ENCODE measurements at regions not wholly inside any gene's neighbourhood (a gene's known extent, or its start where the extent isn't known, plus 50 kb on each side); places are given as distances from the start of the nearest gene placed in this dataset.

DNA sequence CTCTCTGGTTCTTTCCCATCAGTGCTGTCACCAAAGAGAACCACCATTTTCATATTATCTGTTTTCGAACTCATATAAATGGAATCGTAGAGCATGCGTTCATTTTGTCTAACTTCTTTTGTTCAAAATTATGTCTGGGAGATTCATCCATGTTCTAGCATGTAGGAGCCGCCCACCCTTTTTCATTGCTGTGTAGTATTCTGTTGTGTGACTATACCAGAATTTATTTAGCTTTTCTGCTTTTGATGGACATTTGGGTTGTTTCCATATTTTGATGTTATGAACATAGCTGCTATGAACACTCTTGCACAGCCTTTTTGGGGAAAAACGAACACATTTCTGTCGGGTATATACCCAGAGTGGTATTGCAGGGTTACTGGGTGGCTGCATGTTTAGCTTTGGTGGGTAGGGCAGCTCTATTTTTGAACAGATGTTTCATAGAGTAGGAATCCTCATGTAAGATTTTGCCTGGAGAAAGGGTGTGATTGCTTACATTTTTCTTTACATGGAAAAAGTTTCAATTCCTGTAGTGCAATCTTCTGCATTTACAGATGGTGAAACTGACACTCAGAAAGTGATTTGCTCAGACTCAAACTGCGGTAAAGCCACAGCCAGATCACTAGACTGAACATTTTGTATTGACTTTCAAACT lies 100.2 kb upstream of the IL12B start:
- TF ChIP-seq, protein P1, sequence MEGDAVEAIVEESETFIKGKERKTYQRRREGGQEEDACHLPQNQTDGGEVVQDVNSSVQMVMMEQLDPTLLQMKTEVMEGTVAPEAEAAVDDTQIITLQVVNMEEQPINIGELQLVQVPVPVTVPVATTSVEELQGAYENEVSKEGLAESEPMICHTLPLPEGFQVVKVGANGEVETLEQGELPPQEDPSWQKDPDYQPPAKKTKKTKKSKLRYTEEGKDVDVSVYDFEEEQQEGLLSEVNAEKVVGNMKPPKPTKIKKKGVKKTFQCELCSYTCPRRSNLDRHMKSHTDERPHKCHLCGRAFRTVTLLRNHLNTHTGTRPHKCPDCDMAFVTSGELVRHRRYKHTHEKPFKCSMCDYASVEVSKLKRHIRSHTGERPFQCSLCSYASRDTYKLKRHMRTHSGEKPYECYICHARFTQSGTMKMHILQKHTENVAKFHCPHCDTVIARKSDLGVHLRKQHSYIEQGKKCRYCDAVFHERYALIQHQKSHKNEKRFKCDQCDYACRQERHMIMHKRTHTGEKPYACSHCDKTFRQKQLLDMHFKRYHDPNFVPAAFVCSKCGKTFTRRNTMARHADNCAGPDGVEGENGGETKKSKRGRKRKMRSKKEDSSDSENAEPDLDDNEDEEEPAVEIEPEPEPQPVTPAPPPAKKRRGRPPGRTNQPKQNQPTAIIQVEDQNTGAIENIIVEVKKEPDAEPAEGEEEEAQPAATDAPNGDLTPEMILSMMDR (IDR thresholded peaks at IDR 0.05; ENCODE audit: low read length, missing control alignments): no peak
- no peak overlapping the region for H3K4me3 ChIP-seq (replicated peaks; ENCODE audit: low read depth, low read length)
- DNase-seq (ENCODE audit: low read depth): no peak

DNA sequence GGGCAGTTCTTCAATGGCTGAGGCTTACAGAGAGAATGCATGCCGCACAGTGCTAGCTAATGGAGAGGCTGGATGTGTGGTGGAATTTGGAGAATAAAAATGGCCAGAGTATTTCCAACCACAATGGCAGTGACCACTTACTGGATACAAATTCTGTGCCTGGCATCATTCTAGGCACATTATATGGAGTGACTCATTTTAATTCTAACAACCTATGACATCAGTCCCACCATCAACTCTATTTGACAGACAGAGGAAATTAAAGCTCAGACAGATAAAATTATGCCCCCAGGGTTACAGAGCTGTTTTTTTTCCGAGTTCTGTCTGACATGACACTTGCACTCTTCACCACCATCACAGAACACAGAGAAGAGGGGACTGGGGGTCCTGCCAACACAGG lies 105.6 kb upstream of the IL12B start:
- TF ChIP-seq, protein P1 (IDR thresholded peaks at IDR 0.05; ENCODE audit: low read length, missing control alignments): no peak
- DNase-seq (ENCODE audit: low read depth): no peak

GRCh38 chr5:159438092-159438491 lies 107.8 kb upstream of the IL12B start:
- no peak overlapping the region for H3K4me3 ChIP-seq (replicated peaks; ENCODE audit: low read depth, low read length)
- no peak for DNase-seq (ENCODE audit: low read depth)
- TF ChIP-seq, protein P1 (IDR thresholded peaks at IDR 0.05; ENCODE audit: low read length, missing control alignments): no peak

More for the DNA sequence above, 105.6 kb upstream of the IL12B start:
- no peak overlapping the region for H3K4me3 ChIP-seq (replicated peaks; ENCODE audit: low read depth, low read length)

DNA sequence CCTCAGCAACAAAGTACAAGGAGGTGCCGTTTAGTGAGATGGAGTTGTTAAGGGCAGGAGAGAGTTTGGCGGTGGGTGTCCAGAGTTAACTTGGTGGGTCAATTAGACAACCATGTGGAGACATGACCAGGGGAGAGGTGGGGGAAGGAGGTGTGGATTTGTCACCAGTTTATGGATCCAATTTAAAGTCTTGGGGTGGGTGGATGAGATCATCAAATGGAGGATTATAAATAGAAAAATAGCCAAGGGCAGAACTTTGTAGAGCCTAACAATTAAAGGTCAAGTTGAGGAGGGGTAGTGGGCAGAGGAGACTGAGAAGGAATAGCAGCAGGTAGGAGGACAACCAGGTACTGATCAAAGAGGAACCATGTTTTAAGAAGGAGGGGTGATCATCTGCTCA lies 108.7 kb upstream of the IL12B start:
- TF ChIP-seq, protein P1 (IDR thresholded peaks at IDR 0.05; ENCODE audit: low read length, missing control alignments): no peak
- H3K4me3 ChIP-seq (replicated peaks; ENCODE audit: low read depth, low read length): no peak overlapping the region
- DNase-seq (ENCODE audit: low read depth): no peak

- no peak for DNase-seq (ENCODE audit: low read depth)
- TF ChIP-seq, protein P1 (IDR thresholded peaks at IDR 0.05; ENCODE audit: low read length, missing control alignments): no peak
- no peak overlapping the region for H3K4me3 ChIP-seq (replicated peaks; ENCODE audit: low read depth, low read length)
Measured at GRCh38 chr5:159440235-159440634, 109.9 kb upstream of the IL12B start.

DNA sequence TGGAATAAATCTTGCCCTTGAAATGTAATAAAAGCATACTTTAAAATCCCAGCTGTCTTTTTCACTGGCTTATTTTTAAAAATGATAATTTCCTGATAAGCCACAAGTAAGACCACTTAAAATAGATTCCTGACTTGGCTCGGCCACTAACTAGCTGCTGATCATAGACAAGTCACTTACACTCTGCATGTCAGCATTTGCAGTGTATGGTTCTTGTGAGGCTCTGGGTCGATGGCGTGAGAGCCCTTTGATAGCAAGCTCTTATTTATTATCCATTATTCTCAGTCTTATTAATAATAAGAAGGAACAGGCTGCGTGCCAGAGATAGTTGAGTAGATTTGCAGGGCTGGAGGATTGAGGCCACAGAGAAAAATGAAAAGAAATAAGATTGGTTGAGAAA lies 110.7 kb upstream of the IL12B start:
- no peak overlapping the region for H3K4me3 ChIP-seq (replicated peaks; ENCODE audit: low read depth, low read length)
- DNase-seq (ENCODE audit: low read depth): no peak
- TF ChIP-seq, protein P1 (IDR thresholded peaks at IDR 0.05; ENCODE audit: low read length, missing control alignments): no peak

- TF ChIP-seq, protein P1 (IDR thresholded peaks at IDR 0.05; ENCODE audit: low read length, missing control alignments): peak; percentile 11
- H3K4me3 ChIP-seq (replicated peaks; ENCODE audit: low read depth, low read length): no peak overlapping the region
- no peak for DNase-seq (ENCODE audit: low read depth)
Measured at GRCh38 chr5:159441441-159441840, 111.2 kb upstream of the IL12B start.
